OCI-LY3 (cell line): ENCODE measurements at regions not wholly inside any gene's neighbourhood (a gene's known extent, or its start where the extent isn't known, plus 50 kb on each side); places are given as distances from the start of the nearest gene placed in this dataset.
"Not testable (repeated sequence)": the region's sequence is repeated elsewhere in the genome, so short reads cannot be mapped to it uniquely, and the experiment has no call there.

ENCODE experiments used
- EZH2phosphoT487 ChIP-seq: fragments of 200-600 bp; shearing (Covaris generic); IDR thresholded peaks from 2 replicates; pipeline ENCODE4 v1.6.1; 2018; ENCODE audit warnings: antibody characterized with exemption, mixed run types, low read depth
- TF ChIP-seq, protein P1 (sequence below): fragments of 200-600, 300-600 bp; sonication (generic); IDR thresholded peaks from 2 replicates; pipeline ENCODE4 v1.5.1; 2014; ENCODE audit warnings: antibody characterized with exemption, low read length, low read depth

DNA sequence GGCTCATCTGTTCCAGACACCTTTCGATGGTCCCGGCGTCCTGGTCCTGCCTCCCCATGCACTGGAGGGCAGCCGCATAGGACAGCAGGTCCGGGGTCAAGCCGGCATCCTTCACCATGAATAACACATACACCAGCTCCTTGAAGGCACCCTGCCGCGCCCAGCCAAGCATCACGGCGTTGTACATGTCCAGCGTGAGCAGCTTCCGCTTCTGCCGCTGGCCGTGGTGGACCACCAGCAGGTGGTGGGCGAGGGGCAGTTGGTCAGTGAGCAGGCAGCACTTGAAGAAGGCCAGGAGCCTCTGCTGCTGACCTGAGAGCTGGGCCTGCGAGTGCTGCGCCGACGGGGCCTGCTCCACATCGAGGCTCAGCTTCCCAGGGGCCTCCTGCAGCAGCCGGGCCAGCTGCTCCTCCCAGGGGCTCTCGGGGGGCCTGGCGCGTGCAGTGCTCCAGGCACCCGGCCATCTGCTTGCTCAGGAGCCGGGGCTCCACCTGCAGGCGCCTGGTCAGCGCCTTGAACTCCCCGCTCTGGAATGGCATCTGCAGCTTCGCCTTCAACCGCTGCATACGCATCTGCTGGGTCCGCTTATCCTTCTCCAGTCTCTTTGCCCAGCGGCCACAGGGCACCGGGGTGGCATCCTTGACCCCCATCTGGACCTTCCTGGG is 74.7 kb upstream of the MED13 start:
- TF ChIP-seq, protein P1, sequence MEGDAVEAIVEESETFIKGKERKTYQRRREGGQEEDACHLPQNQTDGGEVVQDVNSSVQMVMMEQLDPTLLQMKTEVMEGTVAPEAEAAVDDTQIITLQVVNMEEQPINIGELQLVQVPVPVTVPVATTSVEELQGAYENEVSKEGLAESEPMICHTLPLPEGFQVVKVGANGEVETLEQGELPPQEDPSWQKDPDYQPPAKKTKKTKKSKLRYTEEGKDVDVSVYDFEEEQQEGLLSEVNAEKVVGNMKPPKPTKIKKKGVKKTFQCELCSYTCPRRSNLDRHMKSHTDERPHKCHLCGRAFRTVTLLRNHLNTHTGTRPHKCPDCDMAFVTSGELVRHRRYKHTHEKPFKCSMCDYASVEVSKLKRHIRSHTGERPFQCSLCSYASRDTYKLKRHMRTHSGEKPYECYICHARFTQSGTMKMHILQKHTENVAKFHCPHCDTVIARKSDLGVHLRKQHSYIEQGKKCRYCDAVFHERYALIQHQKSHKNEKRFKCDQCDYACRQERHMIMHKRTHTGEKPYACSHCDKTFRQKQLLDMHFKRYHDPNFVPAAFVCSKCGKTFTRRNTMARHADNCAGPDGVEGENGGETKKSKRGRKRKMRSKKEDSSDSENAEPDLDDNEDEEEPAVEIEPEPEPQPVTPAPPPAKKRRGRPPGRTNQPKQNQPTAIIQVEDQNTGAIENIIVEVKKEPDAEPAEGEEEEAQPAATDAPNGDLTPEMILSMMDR = not testable (repeated sequence)
- not testable (repeated sequence) for TF ChIP-seq EZH2phosphoT487
